Stimulated activated CD4-positive, alpha-beta T cell treated with anti-CD3 and anti-CD28 coated beads, Interleukin-15, amount 100 ng/mL, for 24 hours (primary cell): ENCODE measurements at regions not wholly inside any gene's neighbourhood (a gene's known extent, or its start where the extent isn't known, plus 50 kb on each side); places are given as distances from the start of the nearest gene placed in this dataset.

Experiments
- DNase-seq: peaks from one replicate; pipeline ENCODE4 v3.0.0-alpha.2; 2020

DNA sequence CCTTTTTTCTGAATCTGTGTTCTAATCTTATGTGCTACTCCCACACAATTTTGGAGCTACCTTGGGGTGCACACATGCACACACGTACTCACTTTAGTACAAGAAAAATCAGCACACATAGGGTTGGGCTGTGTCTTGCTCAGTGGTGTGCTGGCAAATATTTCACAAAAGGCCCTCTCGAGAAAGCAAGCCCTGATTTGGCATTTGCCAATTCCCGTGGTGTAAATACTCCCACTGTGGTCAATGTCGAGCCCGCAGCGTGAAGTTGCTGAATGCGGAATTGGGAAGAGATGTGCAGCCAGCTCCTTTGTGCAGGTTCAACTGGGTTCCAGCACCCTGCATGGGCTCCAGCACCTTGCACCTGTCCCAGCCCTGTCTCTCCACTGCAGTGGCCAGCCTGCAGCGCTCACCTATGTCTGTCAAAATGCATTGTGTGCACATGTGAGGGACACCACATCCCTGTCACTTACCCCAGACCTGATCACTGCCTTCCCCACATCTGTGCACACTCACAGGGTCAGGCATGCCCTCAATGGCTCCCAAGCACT is 78.4 kb upstream of the WNT4 start:
- no peak for DNase-seq

DNA sequence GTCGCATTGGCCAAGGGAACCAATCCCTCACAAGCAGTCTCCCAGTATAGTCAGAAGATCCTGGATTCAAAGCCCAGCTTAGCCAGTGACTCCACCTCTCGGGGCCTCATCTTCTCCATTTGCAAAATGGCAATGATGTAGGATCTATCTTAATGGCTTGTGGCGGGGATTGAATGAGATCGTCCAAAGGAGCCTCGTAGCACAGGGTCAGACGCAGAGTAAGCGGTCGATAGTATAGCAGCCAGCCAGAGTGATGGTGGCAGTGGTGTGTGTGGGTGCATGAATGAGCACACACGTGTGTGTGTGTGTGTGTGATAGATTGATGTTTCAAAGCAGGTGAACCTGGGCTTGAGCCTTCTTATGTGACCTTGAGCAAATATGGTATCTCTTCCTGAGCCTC is 79.8 kb upstream of the WNT4 start:
- DNase-seq = no peak

DNA sequence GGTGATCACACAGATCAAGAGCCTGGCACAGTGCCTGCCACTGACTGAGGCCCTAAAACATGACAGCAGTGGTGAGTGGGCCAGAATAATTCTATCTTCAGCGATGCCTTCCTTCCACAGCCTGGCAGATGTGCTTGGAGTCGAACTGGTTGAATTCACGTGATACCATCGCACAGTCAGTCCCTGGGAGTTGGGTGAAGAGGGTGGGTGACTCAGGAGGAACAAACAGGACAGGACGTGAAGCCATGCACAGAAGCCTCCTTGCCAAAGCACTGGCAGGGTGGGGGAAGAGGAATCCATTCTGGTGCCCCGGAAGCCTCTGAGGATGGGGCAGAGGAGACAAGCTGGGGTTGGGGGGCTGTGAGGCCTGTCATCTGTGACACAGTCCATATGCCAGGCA is 80.3 kb upstream of the WNT4 start:
- DNase-seq = no peak

DNA sequence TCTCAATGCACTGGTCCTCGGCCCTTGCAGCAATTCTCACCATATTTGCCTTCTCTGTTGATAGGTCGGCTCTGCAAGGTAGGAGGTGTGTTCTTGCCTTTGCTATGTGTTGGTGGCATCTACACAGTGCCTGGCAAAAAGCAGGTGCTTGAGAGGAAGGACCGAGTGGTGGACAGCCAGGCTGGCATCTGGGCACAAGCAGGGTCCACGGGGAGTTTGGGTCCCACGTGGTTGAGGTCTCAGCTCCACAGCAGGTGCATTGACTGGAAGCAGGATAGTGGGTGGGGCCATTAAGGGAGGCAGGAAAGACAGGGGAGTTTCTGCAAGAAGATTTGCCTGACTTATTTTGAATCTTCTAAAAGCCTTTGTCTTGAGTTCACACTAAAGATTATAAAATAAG is 81.2 kb upstream of the WNT4 start:
- DNase-seq = no peak

DNA sequence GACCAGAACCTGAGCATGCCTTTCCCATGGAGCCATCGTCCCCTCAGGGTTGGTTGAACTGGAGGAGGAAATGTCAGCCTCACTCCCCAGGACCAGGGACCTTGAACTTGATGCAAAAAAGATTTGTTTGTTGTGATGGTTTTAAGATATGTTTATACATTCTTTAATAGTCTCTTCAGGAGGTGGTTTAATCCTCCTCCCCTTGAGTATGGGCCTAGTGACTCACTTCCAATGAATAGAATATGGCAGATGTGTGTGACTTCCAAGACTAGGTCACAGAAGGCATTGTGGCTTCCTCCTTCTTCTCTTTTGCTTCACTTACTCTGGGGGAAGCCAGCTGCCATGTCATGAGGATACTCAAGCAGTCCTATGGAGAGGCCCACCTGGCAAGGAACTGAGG is 81.7 kb upstream of the WNT4 start:
- DNase-seq = no peak

DNA sequence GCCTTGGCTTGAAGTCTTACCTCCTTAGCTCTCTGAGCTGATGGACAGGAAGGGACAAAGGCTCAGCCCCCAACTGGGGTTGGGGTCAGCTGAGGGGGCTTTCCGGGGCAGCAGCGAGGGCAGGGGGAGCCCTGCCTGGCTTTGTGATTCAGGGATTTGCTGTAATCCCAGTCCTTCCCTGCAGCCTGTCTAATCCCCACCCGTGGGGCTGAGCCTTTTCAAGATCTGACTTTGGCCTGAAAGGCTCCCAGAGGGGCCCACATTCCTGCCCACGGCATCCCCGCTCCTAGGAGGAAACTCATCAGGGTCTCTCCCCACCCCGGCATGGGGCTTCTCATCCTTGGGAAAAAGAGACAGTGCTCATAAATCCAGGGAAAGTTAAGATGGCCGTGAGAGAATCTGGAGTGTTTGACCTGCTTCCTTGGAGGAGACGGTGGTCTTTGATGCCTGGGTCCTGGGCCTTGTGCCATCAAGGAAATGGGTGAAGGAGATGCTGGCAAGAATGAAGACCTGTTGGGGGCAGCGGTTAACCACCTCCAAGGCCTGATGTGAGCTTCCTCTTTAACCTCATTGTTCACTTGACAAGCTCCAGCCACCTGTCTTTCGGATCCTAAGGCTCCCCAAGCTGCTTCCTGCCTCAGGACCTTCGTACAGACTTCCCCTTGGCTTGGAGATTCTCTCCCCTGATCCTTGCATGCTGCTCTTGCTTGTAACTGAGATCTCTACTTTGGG is 83.1 kb upstream of the WNT4 start:
- DNase-seq = no peak

DNA sequence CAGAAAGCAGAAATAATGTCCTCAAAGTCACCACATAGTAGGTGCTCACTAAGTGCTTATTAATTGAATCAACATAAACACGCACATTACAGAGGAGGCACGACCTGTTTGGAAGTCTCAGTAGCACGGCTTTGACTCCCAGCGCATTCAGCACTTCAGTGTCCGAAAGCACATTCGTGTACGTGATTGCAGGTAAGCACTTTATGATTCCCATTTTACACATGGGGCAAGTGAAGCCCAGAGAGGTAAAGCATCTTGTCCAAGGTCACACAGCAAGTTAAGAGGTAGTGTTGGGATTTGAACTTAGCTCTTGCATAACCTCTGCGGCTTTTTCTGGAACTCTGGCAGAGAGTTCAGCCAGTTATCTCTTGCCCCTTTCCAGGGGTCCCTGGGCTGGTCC is 85.2 kb upstream of the WNT4 start:
- DNase-seq = no peak

DNA sequence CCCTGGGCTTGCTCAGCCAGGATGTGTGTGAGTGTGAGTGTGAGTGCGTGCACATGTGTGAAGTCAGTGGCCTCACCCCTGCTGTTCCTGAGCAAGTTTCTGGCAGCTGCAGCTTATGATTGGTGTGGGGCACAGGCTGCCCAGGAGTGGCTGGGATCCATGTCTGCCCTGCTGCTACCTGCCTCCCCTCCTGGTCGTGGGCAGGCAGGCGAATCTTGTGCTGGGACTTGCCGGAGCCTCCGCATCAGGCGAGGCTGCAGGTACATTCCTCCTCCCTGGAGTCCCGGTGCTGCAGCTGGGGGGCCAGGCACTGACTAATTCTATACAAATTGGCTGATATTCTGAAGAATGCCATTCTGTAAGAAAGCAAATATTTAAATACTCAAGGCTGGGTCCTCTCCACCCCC is 85.6 kb upstream of the WNT4 start:
- no peak for DNase-seq

DNA sequence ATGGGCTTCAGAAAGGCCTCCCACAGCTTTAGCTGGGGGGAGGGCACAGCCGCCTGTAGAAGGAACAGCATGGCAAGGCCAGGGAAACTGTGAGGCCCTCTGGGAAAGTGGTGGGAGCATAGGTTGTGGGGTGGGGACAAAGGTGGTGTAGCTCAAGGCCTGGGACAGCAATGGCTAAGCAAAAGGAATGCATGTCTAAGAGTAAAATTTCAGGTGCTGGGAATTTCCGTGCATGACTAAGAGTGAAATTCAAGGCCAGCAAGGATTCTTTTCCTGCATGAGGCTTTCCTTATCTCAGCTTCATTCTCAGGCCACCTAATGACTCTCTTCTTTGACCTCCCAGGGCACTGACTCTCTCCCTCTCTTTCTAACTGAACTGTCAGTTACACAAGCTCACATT is 86.5 kb upstream of the WNT4 start:
- DNase-seq = no peak

DNA sequence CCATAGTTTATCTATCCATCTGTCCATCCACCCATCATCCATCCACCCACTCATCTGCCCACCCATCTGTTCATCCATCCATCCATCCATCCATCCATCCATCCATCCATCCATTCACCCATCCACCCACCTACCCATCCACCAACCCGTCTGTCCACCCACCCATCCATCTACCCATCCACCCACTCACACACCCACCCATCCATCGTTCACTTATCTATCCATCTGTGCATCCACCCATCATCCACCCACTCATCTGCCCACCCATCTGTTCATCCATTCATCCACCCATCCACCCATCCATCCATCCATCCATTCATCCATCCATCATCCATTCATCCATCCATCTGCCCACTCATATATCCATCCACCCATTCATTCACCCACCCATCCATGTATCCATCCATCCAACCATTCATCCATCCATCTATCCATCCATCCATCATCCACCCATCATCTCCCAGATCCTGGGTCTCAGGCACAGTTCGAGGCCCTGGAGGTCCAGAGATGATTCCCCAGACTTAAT is 88.2 kb upstream of the WNT4 start:
- DNase-seq = no peak

DNA sequence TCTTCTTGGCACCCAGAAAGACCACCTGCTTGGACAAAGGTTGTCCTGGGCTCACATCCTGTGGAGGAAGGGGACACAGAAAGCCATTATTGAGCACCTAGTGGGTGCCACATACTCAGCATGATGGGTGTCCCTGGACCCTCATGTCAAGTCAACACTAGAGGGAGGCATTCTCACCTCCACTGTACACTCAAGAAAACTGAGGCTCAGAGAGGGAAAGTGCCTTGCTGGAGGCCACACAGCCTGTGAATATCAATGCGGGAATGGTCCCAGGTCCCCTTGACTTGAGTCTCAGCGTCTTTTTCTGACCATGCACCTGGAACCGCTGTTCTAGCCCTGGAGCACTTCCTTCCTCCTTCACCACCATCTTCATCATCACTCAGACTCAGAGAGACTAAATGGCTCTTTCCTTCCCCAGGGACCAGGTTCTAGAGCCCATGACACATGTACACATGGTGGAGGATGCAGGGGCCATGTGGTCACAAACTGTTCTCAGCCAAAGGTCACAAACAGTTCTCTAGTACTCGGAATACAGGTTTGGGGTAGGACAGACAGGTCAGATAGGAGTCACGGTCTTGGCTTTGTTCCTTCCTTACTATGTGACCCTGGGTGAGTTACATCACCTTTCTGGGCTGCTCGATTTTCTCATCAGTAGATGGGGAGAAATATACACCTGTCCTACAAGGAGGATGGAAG is 89.2 kb upstream of the WNT4 start:
- no peak for DNase-seq

DNA sequence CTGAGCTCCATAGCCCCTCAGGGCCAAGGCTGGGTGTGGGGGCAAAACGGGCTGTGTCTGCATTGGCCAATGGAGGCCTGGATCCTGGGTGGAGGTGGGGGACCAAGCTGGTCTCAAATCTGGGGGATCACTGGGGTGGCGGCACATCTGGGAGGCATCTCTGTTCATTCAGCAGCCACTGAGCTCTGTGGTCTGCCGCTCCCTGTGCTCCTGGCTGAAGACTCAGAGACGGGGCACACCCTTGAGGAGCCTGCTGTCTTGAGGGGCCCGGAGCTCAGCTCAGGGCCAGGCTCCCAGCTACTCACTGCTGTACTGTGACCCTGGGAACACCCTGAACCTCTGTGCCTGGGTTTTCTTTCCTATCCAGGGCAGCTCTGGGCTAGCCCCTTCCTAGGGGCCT is 90.3 kb upstream of the WNT4 start:
- no peak for DNase-seq

DNA sequence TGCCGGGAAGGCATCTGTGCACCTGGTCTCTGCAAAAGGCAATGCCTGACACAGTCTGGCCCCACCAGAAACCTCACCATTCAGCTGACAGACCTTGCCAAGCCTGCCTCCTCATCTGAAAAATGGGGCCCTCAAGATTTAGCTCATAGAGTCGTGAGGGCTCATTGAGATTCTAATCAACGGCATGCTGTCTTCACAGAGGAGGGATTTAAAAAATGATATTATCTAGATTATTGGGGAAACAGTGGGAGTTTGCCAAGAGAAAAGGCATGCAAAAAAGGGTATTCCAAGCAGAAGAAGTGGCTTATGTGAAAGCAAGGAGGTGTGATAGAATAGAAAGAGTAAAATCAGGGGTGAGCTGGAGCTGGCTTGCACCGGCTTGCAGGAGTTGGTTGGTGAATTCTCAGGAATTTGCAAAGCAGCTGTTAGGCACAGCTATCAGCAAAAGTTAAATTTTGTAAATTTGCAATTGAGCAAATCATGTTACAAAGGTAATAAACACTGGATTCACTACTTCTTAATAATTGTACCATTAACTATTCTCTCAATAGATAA is 91.7 kb upstream of the WNT4 start:
- no peak for DNase-seq

DNA sequence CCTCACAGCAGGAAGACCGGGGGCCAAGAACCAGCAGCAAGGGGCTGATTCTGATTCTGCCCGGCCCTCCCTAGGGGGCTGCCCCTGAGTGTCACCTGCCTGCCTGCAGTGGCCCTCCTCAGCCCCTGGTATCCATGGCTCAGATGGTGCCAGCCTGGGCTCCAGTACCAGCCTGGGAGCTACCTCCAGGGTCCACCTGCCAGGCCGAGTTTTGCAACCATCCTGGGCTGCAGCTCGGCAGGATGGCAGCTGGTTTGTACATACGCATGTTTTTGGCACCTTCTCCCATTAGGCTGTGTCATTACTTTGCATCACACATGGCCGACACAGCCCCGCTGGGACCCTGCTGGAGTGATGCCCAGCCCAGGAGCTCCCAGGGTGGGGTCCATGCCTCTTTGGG is 93.3 kb upstream of the WNT4 start:
- DNase-seq = no peak

DNA sequence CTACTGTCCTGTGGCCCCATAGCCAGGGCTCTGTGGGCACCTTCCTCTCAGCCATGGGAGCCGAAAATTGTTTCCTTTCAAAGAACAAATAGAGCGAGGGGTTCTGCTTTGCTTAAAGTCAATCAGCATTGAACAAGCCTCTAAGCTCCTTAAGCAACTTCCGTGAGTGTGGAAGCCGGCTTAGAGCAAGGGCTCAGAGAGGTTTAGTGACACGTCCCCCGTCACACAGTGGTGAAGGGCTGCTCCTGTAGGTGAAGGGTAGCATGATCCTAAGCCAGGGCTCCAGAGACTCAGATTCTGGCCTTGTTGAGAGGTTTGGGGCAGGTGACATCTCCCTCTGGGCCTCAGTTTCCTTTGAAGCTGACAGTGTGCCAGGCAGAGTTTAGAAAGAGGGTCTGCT is 94.0 kb upstream of the WNT4 start:
- no peak for DNase-seq

DNA sequence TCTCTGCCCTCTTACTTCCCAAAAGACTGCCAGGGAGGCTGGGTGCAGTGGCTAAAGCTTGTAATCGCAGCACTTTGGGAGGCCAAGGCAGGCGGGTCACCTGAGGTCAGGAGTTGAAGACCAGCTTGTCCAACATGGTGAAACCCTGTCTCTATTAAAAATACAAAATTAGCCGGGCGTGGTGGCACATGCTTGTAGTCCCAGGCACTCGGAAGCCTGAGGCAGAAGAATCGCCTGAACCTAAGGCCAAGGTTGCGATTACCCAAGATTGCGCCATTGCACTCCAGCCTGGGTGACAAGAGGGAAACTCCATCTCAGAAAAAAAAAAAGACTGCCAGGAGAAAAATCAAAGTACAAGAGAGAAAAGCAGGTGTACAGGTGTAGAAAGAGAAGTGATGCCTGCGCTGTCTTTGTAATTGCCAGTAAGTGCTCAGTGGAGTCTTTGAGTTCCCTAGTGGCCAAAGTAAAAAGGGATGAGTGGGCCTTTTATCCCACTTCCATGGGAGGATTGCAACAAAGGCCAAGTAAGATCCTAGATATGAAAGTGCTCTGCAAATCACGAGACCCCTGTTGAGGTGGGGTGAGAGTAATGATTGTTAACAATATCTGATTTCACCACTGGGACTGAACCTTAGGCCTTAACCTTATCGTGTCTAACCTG is 94.7 kb upstream of the WNT4 start:
- DNase-seq = no peak

DNA sequence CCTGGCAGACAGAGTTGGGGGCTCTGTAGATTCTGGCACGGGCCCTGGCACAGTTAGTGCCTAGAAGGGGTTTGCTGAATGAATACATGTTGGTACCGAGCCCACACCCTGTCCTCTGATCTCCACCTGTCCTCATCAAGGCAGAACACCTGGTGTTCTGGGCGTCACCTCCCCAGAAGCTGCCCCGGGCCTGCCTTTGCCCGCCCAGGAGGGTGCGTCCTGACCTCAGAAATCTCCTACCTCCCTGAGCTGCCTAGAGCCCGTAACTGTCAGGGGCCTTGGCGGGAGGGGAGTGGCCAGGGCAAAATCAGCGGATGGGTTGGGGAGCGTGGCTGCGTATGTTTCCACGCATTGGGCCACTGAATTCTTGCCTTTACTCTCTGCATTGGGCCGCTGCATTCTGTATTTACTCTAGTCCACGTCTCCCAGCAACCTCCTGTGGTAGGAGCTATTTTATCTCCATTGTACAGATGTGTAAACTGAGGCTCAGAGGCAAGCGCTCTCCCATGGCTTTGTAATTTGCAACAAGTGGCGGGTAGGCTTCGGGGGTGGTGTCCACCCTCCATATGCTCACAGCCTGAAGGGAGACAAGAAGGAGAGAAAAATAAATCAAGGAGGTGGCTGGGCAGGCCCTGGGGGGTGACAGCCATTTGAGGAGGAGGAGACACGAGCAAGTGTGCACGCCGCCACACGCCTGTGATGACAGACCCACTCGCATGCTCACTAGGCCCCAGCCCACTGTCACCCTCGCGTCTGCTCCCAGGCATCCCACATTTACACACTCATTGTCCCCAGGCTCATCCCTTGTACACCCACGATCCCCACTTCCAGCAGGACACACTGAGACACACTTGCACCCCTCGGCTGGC is 95.7 kb upstream of the WNT4 start:
- no peak for DNase-seq

DNA sequence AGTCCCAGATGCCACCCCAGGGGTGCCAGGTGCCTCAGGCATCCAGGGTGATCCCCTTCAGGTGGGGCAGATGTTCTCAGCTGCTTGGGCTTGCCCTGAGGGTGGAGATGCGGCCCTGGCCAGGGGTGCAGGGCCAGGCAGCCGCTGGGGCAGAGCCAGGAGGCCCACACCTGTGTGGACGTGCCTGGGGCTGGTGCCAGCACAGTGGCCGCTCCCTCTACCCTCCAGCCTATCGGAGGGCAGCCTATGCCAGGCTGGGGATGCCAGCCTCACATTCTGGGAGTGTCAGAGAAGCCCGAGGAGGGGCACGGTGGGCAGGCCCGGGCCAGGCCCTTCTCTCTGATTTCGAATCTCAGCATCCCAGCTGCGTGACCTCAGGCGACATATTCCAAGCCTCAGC is 96.5 kb upstream of the WNT4 start:
- no peak for DNase-seq

DNA sequence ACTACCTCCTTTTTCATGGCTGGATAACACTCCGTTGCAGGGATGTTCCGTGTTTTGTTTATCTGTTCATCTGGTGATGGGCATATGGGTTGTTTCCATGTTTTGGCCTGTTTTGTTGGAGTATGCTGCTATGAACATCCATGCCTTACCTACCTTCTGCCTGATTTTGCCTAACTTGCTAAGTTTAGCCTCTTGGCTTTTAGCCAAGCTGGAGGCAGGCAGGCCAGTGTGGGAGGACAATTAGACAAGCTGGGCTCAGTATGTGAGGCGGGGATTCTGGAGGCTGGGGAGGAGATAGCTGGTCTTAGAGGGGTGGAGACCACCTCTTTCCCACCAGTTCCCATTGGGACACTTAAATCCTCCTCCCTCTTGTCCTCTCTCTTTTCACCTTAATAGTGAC is 98.4 kb upstream of the WNT4 start:
- DNase-seq = no peak

DNA sequence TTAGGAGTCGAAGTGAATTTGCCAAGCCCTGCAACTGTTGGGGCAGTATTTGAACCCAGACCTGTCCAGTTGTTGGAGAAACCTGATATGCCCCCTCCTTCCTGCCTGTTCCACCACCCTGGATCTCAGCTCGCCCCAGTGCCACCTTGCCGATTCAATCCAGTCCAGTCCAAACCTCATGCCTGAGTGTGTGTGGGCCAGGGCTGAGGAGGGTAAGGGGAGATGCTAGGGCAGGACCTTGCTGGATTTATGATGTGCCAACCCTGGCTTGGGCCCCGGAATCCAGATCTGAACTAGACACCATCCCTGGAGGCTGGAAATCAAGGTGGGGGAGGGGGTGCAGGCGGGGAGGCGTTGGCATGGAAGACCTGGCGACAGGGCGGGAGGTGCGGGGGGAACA is 98.9 kb upstream of the WNT4 start:
- no peak for DNase-seq

DNA sequence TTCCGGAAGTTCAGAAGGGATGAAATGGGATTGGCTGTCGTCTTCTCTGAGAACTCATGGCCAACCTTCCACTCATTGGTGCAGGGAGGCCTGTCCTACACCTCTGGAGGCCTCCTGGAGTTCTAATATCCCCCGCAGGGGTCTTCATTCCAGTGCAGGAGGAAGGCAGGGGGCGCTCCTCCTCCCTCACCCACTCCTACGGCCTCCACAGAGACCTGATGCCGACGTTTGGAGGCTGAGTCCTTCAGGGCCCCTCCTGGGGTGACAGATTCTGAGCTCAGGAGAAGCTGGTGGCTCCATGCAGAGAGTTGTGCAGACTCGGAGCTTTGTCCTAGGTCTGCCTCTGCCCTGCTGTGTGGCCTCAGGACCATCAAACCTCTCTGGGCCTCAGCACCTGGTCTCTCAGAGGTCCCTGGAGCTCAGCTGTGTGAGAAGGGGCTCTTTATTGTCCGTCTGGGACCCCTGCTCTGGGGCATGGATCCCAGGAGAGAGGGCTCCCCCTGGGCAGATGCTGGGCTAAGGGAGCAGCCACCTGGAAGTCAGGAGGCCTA is 102.3 kb upstream of the WNT4 start:
- no peak for DNase-seq

DNA sequence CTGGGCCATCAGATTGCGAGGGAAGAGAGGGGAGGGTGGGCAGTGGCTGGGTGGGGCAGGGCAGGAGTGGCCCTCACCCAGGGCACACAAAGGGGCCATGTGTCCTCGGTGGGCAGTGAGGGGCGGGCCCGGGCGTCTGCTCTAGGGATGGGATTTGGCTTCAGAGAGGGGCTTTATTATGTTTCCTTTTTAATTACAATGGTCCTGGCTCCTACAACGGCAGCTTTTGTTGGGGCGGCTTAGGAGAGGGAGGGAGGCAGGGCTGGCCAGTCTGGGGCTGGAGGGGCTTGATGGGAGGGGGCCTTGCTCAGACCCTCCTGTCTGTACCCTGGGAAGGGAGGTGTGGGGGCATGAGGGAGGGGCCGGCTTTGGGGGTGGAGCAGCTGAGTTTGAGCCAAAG is 102.8 kb upstream of the WNT4 start:
- no peak for DNase-seq
